D721Med (cell line): ENCODE measurements at regions not wholly inside any gene's neighbourhood (a gene's known extent, or its start where the extent isn't known, plus 50 kb on each side); places are given as distances from the start of the nearest gene placed in this dataset.

Experiments used
- DNase-seq: peaks from one replicate; pipeline ENCODE4 v3.0.0; 2011; ENCODE audit warnings: low spot score; ENCODE audit not compliant: insufficient read length
- FAIRE-seq: peaks from 2 replicates; lab custom pipeline; 2011; peaks lifted over from hg19 to GRCh38; lab: Jason Lieb, UNC
- TF ChIP-seq, protein P1 (sequence below): IDR thresholded peaks from 2 replicates; pipeline ENCODE4 v1.5.1; 2012; ENCODE audit warnings: mild to moderate bottlenecking, control low read depth; ENCODE audit not compliant: insufficient read depth; ENCODE audit errors: missing control alignments

DNA sequence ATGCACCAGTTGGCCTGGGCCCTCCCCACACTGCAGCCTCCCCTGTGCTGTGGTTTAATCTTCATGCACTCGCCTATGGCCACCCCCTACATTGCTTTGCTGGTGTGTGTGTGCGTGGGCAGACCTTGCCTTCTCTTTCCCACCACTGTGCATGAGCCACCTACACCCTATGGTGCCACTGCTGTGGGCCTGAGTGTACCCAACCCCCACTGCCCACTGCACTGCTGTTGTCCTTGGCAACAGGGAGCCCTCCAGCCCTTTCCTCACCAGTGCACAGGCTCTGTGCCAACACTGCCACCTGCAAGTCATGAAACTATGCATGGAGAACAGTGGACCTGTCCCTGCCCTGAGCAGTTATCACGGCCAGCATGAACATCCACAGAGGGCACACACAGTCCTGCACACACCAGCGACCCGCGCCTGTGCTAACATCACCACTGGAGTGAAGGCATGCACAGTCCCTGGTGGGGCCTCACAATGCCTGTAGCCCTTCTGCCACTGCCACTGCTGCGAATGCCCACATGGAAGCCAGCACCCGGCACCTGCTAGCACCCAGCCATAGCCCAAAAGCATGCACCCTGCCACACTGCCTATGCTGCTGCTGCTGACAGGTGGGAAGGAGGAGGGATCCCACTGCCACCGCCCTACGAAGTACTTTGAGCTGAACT lies 237.8 kb upstream of the ARSJ start:
- FAIRE-seq: no peak
- TF ChIP-seq, protein P1, sequence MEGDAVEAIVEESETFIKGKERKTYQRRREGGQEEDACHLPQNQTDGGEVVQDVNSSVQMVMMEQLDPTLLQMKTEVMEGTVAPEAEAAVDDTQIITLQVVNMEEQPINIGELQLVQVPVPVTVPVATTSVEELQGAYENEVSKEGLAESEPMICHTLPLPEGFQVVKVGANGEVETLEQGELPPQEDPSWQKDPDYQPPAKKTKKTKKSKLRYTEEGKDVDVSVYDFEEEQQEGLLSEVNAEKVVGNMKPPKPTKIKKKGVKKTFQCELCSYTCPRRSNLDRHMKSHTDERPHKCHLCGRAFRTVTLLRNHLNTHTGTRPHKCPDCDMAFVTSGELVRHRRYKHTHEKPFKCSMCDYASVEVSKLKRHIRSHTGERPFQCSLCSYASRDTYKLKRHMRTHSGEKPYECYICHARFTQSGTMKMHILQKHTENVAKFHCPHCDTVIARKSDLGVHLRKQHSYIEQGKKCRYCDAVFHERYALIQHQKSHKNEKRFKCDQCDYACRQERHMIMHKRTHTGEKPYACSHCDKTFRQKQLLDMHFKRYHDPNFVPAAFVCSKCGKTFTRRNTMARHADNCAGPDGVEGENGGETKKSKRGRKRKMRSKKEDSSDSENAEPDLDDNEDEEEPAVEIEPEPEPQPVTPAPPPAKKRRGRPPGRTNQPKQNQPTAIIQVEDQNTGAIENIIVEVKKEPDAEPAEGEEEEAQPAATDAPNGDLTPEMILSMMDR: no peak
- no peak for DNase-seq

- FAIRE-seq (no peak), DNase-seq (no peak)
- TF ChIP-seq, protein P1: no peak
These were observed 244.1 kb upstream of the ARSJ start for GRCh38 chr4:114223580-114223979.

- TF ChIP-seq, protein P1: no peak
- DNase-seq: no peak
- FAIRE-seq: no peak
These were observed 246.0 kb upstream of the ARSJ start for GRCh38 chr4:114225436-114225835.

- DNase-seq (no peak), FAIRE-seq (no peak)
- TF ChIP-seq, protein P1: no peak
These were observed 246.7 kb upstream of the ARSJ start for GRCh38 chr4:114226179-114226578.

GRCh38 chr4:114226968-114227760 lies 247.7 kb upstream of the ARSJ start:
- DNase-seq (no peak), FAIRE-seq (no peak)
- TF ChIP-seq, protein P1: no peak

GRCh38 chr4:114229706-114230105 lies 250.3 kb upstream of the ARSJ start:
- no peak for FAIRE-seq
- TF ChIP-seq, protein P1: no peak
- DNase-seq: no peak
